B cell (primary cell): ENCODE measurements at regions not wholly inside any gene's neighbourhood (a gene's known extent, or its start where the extent isn't known, plus 50 kb on each side); places are given as distances from the start of the nearest gene placed in this dataset.

Experiments used
- EZH2 ChIP-seq: IDR thresholded peaks from 2 replicates; pipeline ENCODE4 v1.6.1; 2012; ENCODE audit warnings: borderline replicate concordance, low read depth, mild to moderate bottlenecking, moderate library complexity, low read length; ENCODE audit not compliant: insufficient read depth, poor library complexity, severe bottlenecking
- TF ChIP-seq, protein P1 (sequence below): fragments of 200-600 bp; IDR thresholded peaks from one replicate; pipeline ENCODE4 v1.8.0; 2022; ENCODE audit warnings: antibody characterized with exemption, mild to moderate bottlenecking

- TF ChIP-seq, protein P1, sequence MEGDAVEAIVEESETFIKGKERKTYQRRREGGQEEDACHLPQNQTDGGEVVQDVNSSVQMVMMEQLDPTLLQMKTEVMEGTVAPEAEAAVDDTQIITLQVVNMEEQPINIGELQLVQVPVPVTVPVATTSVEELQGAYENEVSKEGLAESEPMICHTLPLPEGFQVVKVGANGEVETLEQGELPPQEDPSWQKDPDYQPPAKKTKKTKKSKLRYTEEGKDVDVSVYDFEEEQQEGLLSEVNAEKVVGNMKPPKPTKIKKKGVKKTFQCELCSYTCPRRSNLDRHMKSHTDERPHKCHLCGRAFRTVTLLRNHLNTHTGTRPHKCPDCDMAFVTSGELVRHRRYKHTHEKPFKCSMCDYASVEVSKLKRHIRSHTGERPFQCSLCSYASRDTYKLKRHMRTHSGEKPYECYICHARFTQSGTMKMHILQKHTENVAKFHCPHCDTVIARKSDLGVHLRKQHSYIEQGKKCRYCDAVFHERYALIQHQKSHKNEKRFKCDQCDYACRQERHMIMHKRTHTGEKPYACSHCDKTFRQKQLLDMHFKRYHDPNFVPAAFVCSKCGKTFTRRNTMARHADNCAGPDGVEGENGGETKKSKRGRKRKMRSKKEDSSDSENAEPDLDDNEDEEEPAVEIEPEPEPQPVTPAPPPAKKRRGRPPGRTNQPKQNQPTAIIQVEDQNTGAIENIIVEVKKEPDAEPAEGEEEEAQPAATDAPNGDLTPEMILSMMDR: no peak
- no peak for TF ChIP-seq EZH2
These were observed 276.8 kb downstream of the TEX29 start for GRCh38 chr13:111597191-111597611.
